ENCODE measurements at regions not wholly inside any gene's neighbourhood (a gene's known extent, or its start where the extent isn't known, plus 50 kb on each side); places are given as distances from the start of the nearest gene placed in this dataset.

DNA sequence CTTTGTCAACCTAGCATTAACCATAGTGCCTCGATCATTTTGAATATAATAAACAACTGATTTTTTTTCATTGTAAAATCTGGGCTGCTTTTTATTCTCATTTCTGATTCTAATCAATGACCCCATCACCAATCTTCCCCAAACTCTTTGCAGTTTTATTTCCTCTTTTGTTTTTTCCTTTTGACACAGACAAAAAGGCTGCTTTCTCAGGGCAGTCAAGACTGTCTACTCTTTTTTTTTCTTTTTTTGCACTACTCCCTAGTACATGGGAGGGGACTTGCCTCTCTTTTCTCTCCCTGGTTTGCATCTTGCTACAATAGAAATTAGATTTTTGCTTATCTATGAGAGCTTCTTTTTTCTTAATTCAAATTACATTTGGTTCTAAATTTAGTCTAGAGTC lies 987.9 kb downstream of the ADGRL2 start:
- Histone ChIP-seq H3K4me1 (ENCODE audit: insufficient read depth) (peaks cover 3% of the 10 kb centered on the region), H3K27ac (no peak overlapping the region), H3K27me3 (no peaks in the 10 kb centered on the region), H3K36me3 (no peaks in the 10 kb centered on the region), H3K4me3 (no peak overlapping the region), H3K9me3 (peaks cover 0 to 8% of the 10 kb centered on the region in 2 donors)
- DNase-seq: no peak
- no peak for TF ChIP-seq EP300 (IDR thresholded peaks at IDR 0.05)
- TF ChIP-seq, protein P1, sequence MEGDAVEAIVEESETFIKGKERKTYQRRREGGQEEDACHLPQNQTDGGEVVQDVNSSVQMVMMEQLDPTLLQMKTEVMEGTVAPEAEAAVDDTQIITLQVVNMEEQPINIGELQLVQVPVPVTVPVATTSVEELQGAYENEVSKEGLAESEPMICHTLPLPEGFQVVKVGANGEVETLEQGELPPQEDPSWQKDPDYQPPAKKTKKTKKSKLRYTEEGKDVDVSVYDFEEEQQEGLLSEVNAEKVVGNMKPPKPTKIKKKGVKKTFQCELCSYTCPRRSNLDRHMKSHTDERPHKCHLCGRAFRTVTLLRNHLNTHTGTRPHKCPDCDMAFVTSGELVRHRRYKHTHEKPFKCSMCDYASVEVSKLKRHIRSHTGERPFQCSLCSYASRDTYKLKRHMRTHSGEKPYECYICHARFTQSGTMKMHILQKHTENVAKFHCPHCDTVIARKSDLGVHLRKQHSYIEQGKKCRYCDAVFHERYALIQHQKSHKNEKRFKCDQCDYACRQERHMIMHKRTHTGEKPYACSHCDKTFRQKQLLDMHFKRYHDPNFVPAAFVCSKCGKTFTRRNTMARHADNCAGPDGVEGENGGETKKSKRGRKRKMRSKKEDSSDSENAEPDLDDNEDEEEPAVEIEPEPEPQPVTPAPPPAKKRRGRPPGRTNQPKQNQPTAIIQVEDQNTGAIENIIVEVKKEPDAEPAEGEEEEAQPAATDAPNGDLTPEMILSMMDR (IDR thresholded peaks at IDR 0.05): no peak
- no peak for TF ChIP-seq POLR2A (IDR thresholded peaks at IDR 0.05)
- intact Hi-C loops (cut with DNase I): loop anchor here in 1 of 4 donors (10.0 kb wide), 1 partner anchor 354 kb away; no protein-coding TSS in a partner anchor
- 82 to 94% (median 89%) methylated on average over 1 of the region's 1 CpG for WGBS, 3 donors

GRCh38 chr1:82788038-82788437 lies 987.3 kb downstream of the ADGRL2 start:
- H3K27ac ChIP-seq: no peak overlapping the region
- intact Hi-C loops (cut with DNase I): loop anchor here in 1 of 4 donors (10.0 kb wide), 1 partner anchor 353 kb away; no protein-coding TSS in a partner anchor
- TF ChIP-seq, protein P1 (IDR thresholded peaks at IDR 0.05): no peak
- TF ChIP-seq POLR2A (IDR thresholded peaks at IDR 0.05): no peak
- TF ChIP-seq EP300 (IDR thresholded peaks at IDR 0.05): no peak
- H3K36me3 ChIP-seq: no peaks in the 10 kb centered on the region
- H3K9me3 ChIP-seq: peaks cover 0 to 8% of the 10 kb centered on the region in 2 donors
- DNase-seq: no peak
- WGBS, 3 donors: 51 to 57% (median 53%) methylated on average over 2 of the region's 2 CpGs
- no peaks in the 10 kb centered on the region for H3K27me3 ChIP-seq
- no peak overlapping the region for H3K4me3 ChIP-seq
- H3K4me1 ChIP-seq (ENCODE audit: insufficient read depth): peaks cover 3% of the 10 kb centered on the region

DNA sequence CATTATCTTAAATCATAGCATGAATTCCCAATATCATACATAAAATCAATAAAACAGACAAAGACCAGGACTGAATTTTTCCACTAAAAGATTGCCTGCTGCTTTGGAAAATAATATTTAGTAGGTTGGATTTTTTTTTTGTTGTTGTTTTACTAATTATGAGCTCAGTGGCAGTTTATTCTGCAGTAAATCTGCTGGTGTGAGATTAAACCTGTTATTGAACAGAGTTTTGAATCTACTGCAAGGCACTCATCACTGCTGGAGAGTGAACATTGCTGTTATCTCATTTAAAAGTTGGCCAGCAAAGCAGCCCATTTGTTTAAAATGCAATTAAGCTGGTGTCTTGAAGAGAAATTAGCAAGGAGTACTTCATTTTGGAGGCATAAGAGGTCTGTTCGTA lies 986.1 kb downstream of the ADGRL2 start:
- intact Hi-C loops (cut with DNase I): loop anchor here in 1 of 4 donors (10.0 kb wide), 1 partner anchor 352 kb away; no protein-coding TSS in a partner anchor
- H3K4me1 ChIP-seq (ENCODE audit: insufficient read depth): peaks cover 3% of the 10 kb centered on the region
- H3K36me3 ChIP-seq: no peaks in the 10 kb centered on the region
- 43 to 64% (median 44%) methylated on average over 1 of the region's 1 CpG for WGBS, 3 donors
- H3K9me3 ChIP-seq: peaks cover 0 to 8% of the 10 kb centered on the region in 2 donors
- DNase-seq: no peak
- H3K4me3 ChIP-seq: no peak overlapping the region
- H3K27me3 ChIP-seq: no peaks in the 10 kb centered on the region
- no peak for TF ChIP-seq POLR2A (IDR thresholded peaks at IDR 0.05)
- TF ChIP-seq, protein P1 (IDR thresholded peaks at IDR 0.05): no peak
- no peak for TF ChIP-seq EP300 (IDR thresholded peaks at IDR 0.05)
- H3K27ac ChIP-seq: no peak overlapping the region

DNA sequence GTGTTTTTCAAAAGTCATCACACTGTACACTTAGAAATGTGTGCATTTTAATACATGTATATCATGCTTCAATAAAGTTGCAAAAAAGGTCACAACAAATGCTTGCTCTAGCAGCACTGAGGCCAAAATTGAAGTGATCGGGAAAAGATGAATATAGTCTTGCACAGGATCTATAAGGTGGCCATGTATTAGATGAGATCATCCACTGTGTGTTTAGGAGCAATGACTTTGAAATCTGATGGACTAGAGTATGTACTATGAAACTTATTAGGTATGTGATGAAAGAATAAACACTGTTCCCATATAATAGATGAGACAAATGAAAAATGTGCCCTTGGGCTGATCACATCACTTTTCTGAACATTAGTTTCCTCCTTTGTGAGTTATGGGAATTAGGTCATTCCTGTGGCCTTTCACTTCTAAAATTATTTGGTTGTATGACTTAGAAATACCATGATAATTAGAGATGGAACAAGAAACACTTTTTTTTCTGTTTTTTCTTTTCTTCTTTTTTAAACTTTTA lies 984.6 kb downstream of the ADGRL2 start:
- no peaks in the 10 kb centered on the region for H3K36me3 ChIP-seq
- WGBS, 3 donors: 0 to 96% (median 34%) methylated on average over 1 of the region's 1 CpG
- no peak overlapping the region for H3K27ac ChIP-seq
- H3K27me3 ChIP-seq: no peaks in the 10 kb centered on the region
- no peak overlapping the region for H3K4me3 ChIP-seq
- peaks cover 3% of the 10 kb centered on the region for H3K4me1 ChIP-seq (ENCODE audit: insufficient read depth)
- TF ChIP-seq POLR2A (IDR thresholded peaks at IDR 0.05) (no peak), EP300 (IDR thresholded peaks at IDR 0.05) (no peak)
- TF ChIP-seq, protein P1 (IDR thresholded peaks at IDR 0.05): no peak
- H3K9me3 ChIP-seq: peaks cover 0 to 1% of the 10 kb centered on the region in 2 donors
- no peak for DNase-seq
- intact Hi-C loops (cut with DNase I): loop anchor here in 1 of 4 donors (10.0 kb wide), 1 partner anchor 351 kb away; no protein-coding TSS in a partner anchor
